ENCODE measurements at regions not wholly inside any gene's neighbourhood (a gene's known extent, or its start where the extent isn't known, plus 50 kb on each side); places are given as distances from the start of the nearest gene placed in this dataset.

GRCh38 chr22:49166746-49167145 is 660.9 kb downstream of the BRD1 start:
- H3K27me3 Mint-ChIP-seq (ENCODE audit: low read depth in 2 of 2): peaks cover 0 to 2% of the 10 kb centered on the region in 2 donors
- H3K36me3 Mint-ChIP-seq: no peaks in the 10 kb centered on the region
- DNase-seq (no peak), ATAC-seq (no peak)
- no peaks in the 10 kb centered on the region for H3K4me1 Mint-ChIP-seq
- H3K4me1 ChIP-seq (ENCODE audit: control insufficient read depth, insufficient read depth, low read length): no peaks in the 10 kb centered on the region
- intact Hi-C loops (cut with micrococcal nuclease): no loop called here
- H3K27ac ChIP-seq (ENCODE audit: low read length): no peak overlapping the region
- 84% methylated on average over 11 of the region's 11 CpGs for WGBS (ENCODE audit: insufficient coverage)
- TF ChIP-seq CTCF (IDR thresholded peaks at IDR 0.05): no peak
- no peaks in the 10 kb centered on the region for H3K9me3 ChIP-seq (ENCODE audit: control insufficient read depth, insufficient read depth, low read length)
- H3K9me3 Mint-ChIP-seq: peaks cover 0 to 2% of the 10 kb centered on the region in 2 donors
- H3K36me3 ChIP-seq (ENCODE audit: control insufficient read depth, insufficient read depth, low read length): no peaks in the 10 kb centered on the region
- no peak overlapping the region for H3K4me3 ChIP-seq (ENCODE audit: low read length)
- H3K4me3 Mint-ChIP-seq: no peak overlapping the region
- H3K27ac Mint-ChIP-seq: no peak overlapping the region
- H3K27me3 ChIP-seq (ENCODE audit: control insufficient read depth, insufficient read depth, low read length): no peaks in the 10 kb centered on the region

GRCh38 chr22:49166211-49166610 is 661.5 kb downstream of the BRD1 start:
- no peak for TF ChIP-seq CTCF (IDR thresholded peaks at IDR 0.05)
- H3K27me3 ChIP-seq (ENCODE audit: control insufficient read depth, insufficient read depth, low read length): no peaks in the 10 kb centered on the region
- no peak overlapping the region for H3K4me3 ChIP-seq (ENCODE audit: low read length)
- no peaks in the 10 kb centered on the region for H3K36me3 ChIP-seq (ENCODE audit: control insufficient read depth, insufficient read depth, low read length)
- no peak overlapping the region for H3K27ac ChIP-seq (ENCODE audit: low read length)
- 88% methylated on average over 13 of the region's 13 CpGs for WGBS (ENCODE audit: insufficient coverage)
- DNase-seq (no peak), ATAC-seq (no peak)
- intact Hi-C loops (cut with micrococcal nuclease): no loop called here
- Mint-ChIP-seq H3K36me3 (no peaks in the 10 kb centered on the region), H3K27me3 (ENCODE audit: low read depth in 2 of 2) (peaks cover 0 to 1% of the 10 kb centered on the region in 2 donors), H3K4me3 (no peak overlapping the region), H3K4me1 (no peaks in the 10 kb centered on the region), H3K9me3 (no peaks in the 10 kb centered on the region), H3K27ac (no peak overlapping the region)
- H3K9me3 ChIP-seq (ENCODE audit: control insufficient read depth, insufficient read depth, low read length): no peaks in the 10 kb centered on the region
- no peaks in the 10 kb centered on the region for H3K4me1 ChIP-seq (ENCODE audit: control insufficient read depth, insufficient read depth, low read length)

GRCh38 chr22:49164773-49165320 is 662.8 kb downstream of the BRD1 start:
- Mint-ChIP-seq H3K27me3 (ENCODE audit: low read depth in 2 of 2) (no peaks in the 10 kb centered on the region), H3K36me3 (no peaks in the 10 kb centered on the region), H3K9me3 (no peaks in the 10 kb centered on the region), H3K27ac (no peak overlapping the region), H3K4me1 (no peaks in the 10 kb centered on the region), H3K4me3 (no peak overlapping the region)
- no peak for ATAC-seq
- 58% methylated on average over 12 of the region's 14 CpGs for WGBS (ENCODE audit: insufficient coverage)
- no peaks in the 10 kb centered on the region for H3K4me1 ChIP-seq (ENCODE audit: control insufficient read depth, insufficient read depth, low read length)
- H3K4me3 ChIP-seq (ENCODE audit: low read length): no peak overlapping the region
- TF ChIP-seq CTCF (IDR thresholded peaks at IDR 0.05): no peak
- H3K36me3 ChIP-seq (ENCODE audit: control insufficient read depth, insufficient read depth, low read length): no peaks in the 10 kb centered on the region
- H3K27me3 ChIP-seq (ENCODE audit: control insufficient read depth, insufficient read depth, low read length): no peaks in the 10 kb centered on the region
- intact Hi-C loops (cut with micrococcal nuclease): no loop called here
- H3K27ac ChIP-seq (ENCODE audit: low read length): no peak overlapping the region
- DNase-seq: no peak
- H3K9me3 ChIP-seq (ENCODE audit: control insufficient read depth, insufficient read depth, low read length): no peaks in the 10 kb centered on the region

GRCh38 chr22:49163960-49164690 is 663.5 kb downstream of the BRD1 start:
- H3K36me3 ChIP-seq (ENCODE audit: control insufficient read depth, insufficient read depth, low read length): no peaks in the 10 kb centered on the region
- DNase-seq: no peak
- H3K4me1 Mint-ChIP-seq: no peaks in the 10 kb centered on the region

More at GRCh38 chr22:49163960-49164690, 663.5 kb downstream of the BRD1 start:
- no peak overlapping the region for H3K27ac Mint-ChIP-seq
- intact Hi-C loops (cut with micrococcal nuclease): no loop called here
- H3K27ac ChIP-seq (ENCODE audit: low read length): no peak overlapping the region
- H3K36me3 Mint-ChIP-seq: no peaks in the 10 kb centered on the region
- no peaks in the 10 kb centered on the region for H3K9me3 Mint-ChIP-seq
- WGBS (ENCODE audit: insufficient coverage): 75% methylated on average over 25 of the region's 25 CpGs
- TF ChIP-seq CTCF (IDR thresholded peaks at IDR 0.05): no peak
- ATAC-seq: no peak
- H3K4me3 ChIP-seq (ENCODE audit: low read length): no peak overlapping the region
- no peak overlapping the region for H3K4me3 Mint-ChIP-seq
- no peaks in the 10 kb centered on the region for H3K27me3 ChIP-seq (ENCODE audit: control insufficient read depth, insufficient read depth, low read length)
- no peaks in the 10 kb centered on the region for H3K27me3 Mint-ChIP-seq (ENCODE audit: low read depth in 2 of 2)
- H3K9me3 ChIP-seq (ENCODE audit: control insufficient read depth, insufficient read depth, low read length): no peaks in the 10 kb centered on the region
- H3K4me1 ChIP-seq (ENCODE audit: control insufficient read depth, insufficient read depth, low read length): no peaks in the 10 kb centered on the region
